ENCODE measurements at regions not wholly inside any gene's neighbourhood (a gene's known extent, or its start where the extent isn't known, plus 50 kb on each side); places are given as distances from the start of the nearest gene placed in this dataset.
A peak's percentile ranks its signal among the peaks of the same experiment; 100 is the strongest.
"Not testable (repeated sequence)": the region's sequence is repeated elsewhere in the genome, so short reads cannot be mapped to it uniquely, and the experiment has no call there.

DNA sequence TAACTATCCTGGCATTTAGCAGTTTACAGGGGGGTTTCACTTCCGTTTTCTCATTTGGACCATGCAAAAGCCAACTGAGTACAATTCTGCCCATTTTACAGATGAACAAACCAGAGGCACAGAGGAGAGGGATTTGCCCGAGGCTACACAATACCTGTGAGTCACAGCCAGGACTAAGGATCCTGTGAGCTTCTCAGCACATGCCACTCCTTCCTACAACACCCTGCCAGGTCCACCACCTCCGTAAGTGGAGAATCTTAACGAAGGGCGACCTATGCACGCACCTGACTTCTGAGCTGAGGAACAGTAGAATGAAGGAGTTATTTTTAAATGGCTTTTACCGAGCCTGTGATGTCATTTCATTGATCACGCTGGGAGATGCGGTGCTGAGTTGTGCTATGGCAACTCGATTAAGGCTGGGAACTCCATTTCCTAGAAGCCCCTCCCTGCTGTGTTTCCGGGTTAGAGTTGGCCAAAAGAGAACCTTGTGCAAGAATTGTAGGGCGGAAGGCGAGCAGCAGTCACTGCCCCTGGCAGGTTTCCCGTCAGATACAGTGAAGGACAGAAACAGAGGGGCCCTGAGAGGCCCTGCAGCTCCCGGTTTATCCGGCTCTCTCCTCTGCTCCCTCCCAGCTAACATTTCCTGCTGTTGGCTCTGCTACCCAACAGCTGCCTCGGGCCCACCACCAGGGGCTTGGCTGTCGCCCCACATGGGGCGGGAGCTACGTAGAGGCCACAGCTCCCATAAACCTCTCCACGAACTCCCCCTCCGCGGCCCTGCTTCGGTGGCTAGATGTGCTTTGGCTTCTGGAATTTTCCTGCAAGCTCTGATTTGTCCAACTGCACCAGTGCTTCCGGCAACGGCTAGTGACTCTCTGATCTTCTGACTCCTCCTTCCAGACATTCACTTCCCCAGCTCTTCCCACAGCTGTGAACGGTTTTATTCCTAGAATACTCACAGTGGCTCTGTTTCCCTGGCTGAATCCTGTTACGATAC, 75.1 kb upstream of the USP9X start:
- peak; percentile 59 to 66 for DNase-seq

DNA sequence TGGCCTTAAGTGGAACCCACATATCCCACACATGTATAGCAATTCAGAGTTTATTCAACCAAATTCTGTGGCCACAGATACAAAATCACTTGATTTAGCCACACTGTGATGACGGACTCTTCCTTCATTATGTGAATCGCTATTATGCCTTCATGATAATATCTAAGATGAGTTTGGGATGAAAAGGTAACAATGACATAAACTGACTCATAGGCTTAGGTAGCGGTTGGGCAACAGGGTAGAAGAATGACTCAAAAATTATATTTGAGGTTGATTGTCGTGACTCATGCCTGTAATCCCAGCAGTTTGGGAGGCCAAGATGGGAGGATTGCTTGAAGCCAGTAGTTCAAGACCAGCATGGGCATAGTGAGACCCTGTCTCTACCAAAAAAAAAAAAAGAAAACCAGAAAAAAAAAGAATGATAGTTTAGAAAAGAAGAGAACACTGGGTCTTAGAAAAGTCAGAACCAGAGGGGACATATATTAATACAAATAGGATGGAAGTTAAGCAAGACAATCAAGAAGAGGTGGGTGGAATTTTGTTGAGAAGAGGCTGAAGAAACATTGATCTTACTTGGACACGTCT, 70.4 kb upstream of the USP9X start:
- DNase-seq = no peak

DNA sequence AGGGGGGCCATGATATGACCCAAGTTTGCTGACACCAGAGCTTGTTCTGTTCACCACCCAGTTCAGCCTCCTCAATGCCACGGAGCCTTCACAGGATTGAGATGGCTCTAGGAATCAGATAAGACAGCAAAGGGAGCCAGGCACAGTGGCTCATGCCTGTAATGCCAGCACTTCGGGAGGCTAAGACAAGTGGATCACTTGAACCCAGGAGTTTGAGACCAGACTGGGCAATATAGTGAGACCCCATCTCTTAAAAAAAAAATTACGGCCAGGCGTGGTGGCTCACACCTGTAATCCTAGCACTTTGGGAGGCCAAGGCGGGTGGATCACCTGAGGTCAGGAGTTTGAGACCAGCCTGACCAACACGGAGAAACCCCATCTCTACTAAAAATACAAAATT, 67.5 kb upstream of the USP9X start:
- DNase-seq = not testable (repeated sequence)

DNA sequence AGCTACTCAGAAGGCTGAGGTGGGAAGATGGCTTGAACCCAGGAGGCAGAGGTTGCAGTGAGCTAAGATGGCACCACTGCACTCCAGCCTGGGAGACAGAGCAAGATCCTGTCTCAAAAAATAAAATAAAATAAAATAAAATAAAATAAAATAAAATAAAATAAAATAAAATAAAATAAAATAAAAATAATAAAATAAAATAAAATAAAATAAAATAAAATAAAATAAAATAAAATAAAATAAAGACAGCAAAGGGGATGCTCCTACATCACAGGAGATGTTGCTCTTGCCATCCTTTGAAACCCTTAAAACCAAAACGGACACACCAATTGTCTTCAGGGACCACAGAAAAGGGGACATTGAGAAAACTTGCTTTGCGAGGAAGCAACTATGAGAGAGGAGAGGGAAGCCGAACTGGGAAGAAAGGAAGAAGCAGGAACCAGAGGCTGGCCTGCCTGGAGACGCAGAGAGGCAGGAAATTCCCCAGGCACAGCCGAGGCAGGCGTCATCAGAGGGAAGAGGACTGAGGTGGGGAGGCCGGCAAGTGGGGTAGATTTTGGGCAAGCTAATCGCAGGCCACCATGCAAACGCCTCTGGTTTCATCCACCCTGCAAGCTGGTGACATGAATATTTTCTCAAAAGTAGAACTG, 66.7 kb upstream of the USP9X start:
- DNase-seq = not testable (repeated sequence)

DNA sequence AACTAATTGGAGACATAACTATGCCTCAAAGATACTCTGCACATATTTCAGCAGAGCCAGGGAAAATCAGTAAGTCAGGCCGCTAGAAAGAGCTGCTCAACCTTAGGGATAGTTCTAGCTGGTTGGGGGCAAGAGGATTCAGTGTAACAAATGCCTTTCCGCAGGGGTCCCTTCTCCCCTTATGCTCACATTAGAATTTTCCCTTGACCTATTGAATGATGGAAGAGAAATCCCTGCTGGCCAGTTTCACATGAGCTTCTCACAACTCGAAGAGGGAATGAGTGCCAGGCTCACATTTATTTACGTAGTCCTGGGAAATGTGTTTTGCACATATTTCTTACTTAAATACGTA, 66.2 kb upstream of the USP9X start:
- no peak for DNase-seq

DNA sequence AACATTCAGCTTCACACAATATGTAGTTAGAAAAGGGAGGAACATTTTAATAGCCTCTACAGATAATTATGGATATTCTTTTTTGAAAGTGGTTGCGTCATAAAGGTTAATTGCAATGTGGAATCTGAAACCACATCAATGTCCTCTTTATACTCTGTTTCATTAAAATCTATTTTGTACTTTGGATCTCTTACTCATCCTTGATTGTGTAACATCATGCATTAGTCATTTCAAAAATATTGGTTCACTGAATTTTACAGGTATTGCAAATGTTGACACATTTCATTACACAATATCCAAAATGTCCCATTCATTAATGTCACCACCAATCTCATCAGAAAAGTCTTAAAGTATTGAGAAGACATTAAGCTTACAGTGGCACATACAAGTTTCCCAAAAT, 62.7 kb upstream of the USP9X start:
- DNase-seq = no peak

DNA sequence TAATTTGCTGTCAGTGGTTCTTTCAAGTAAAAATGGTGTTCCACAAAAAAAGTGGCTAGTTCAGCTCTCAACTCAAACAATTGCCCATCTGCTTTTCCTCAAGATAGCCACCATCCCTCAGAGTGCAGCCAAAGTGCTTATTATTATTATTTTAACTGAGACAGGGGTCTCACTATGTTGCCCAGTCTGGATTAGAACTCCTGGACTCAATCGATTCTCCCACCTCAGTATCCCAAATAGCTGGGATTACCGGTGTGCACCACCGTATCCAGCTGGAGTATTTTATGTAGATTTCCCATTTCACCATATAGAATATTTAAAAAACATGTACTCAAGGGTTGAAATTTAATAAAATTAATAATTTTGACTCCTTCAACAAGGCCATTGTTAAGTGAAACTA, 62.1 kb upstream of the USP9X start:
- DNase-seq = no peak

DNA sequence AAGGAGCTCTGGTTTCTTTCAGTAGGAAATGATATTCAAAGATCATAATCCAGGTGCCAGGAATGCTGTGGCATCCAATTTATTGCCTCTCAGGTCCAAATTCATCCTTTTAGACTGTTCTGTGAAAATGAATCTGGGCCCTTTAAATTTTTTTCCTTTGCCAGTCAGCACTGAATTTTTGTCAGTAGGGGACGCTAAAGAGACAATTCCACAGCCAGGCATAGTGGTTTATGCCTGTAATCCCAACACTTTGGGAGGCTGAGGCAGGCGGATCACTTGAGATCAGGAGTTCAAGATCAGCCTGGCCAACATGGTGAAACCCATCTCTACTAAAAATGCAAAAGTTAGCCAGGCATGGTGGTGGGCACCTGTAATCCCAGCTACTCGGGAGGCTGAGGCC, 60.9 kb upstream of the USP9X start:
- DNase-seq = not testable (repeated sequence)

DNA sequence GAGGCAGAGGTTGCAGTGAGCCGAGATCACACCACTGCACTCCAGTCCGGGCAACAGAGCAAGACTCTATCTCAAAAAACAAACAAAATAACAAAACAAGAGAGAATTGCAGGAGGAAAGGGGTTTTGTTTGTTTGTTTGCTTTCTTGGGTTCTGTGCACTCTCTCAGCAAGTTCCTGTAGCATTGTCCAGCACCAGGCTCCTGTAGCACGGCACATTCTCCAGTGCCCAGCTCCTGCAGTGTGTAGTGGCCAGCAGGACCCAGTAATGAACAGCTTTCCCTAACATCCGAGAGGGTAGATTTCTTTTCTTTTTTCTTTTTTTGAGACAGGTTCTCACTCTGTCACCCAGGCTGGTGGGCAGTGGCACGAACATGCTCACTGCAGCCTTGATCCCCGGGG, 60.5 kb upstream of the USP9X start:
- DNase-seq = no peak

DNA sequence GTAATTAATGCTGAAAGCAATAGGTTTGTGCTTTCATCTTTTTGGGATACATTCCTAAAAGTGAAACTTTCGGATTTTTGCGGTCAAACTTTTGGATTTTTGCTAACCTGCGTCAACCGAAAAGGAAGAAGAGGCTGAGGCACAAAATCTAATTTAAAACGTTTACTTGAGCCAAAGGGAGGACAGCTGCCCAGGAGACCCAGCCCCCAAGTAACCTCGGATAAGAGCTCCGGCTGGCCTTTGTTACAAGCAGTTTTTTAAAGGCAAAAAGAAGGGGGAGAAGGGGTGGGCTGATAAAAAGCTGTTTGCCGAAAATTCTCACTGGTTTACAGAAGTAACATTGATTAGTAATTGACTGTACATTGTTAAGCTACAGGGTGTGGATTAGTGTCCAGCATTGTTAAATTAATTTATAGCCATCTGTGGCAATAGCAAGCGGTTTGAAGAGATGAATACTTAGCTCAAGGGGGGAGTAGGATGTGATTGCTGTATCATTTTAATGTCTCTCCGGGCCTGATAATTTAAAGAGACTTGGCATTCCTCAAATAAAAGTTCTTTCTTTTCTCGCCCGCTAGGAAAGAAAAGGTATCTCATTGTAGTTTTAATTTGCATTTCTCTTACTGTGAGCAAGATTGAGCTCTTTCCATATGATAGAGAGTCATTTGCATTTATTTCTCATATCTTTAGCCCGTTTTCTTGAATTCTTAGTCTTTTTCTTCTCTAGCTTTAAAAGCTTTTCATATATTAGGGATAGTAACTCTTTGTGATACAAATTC, 59.1 kb upstream of the USP9X start:
- DNase-seq = no peak

DNA sequence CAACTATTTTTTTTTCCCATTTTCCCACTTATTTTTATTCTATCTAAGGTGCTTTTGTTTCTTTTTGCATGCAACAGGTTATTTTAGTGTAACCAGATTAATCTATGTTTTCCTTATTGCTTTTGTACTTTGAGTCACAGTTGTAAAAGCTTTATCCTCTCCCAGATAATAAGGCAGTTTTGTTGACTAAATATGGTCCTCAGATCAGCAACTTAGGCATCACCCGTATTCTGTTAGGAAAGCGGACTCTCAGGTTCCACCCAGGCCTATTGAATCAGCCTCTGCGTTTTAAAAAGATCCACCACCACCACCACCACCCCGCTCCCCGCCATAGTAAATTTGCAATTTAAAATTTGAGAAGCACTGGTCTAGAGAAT, 58.6 kb upstream of the USP9X start:
- no peak for DNase-seq

DNA sequence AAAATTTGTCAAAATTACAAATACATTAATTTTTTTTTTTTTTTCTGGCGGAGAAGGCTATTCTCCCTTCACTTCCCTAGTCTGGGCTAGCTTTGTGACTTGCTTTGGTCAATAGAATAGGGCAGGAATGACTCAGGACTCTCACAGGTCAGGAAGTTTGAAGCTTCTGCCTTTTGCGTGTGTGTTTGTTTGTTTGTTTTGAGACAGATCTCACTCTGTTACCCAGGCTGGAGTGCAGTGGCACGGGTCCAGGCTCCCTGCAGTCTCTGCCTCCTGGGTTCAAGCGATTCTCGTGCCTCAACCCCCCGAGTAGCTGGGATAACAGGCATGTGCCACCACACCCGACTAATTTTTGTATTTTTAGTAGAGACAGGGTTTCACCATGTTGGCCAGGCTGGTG, 55.9 kb upstream of the USP9X start:
- no peak for DNase-seq

DNA sequence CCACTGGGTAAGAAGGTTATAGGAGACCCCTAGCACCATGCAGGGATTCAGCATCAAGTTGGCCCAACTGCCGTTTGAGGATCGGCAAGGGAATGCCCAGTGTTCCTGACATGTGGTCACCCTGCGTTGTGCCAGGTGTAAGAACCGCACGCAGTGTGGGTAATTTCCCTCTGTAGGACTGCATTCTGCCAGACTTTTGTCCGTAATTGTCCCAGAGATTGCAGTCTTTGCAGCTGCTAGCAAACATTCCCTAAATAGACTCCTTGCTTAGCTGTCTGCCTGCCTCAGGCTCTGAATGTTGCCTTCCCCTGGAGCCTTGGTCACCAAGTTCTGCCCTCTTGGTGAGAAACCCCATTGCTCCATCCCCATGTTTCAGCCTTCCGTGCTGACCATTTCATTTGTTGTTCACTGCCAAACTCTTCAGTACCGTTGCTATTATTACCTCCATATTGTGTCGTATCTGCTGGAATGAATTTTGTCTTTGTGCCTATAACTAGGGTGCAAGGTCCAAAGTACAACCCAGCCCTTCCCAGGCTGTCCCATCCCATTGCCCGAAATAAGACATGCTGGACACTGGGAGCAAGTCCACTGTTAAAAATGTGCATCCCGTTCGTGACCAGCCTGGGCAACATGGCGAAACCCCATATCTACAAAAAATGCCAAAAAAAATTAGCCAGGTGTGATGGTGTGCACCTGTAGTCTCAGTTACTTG, 53.8 kb upstream of the USP9X start:
- DNase-seq = no peak

DNA sequence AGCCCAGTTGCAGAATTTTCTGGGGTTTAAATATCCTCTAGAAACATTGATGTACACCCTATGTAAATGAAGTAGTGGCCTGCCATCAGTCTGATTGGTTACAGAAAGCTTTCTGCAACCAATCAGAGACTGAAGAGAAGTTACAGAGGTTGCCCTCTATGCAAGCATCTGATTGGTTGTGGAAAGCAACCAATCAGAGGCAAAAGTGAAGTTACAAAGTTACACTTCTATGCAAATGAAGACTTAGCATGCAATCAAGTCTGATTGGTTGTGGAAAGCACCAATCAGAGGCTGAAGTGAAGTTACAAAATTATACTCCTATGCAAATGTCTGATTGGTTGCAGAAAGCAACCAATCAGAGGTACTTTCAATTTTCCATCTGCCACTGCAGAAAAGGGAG, 51.9 kb upstream of the USP9X start:
- DNase-seq = no peak

DNA sequence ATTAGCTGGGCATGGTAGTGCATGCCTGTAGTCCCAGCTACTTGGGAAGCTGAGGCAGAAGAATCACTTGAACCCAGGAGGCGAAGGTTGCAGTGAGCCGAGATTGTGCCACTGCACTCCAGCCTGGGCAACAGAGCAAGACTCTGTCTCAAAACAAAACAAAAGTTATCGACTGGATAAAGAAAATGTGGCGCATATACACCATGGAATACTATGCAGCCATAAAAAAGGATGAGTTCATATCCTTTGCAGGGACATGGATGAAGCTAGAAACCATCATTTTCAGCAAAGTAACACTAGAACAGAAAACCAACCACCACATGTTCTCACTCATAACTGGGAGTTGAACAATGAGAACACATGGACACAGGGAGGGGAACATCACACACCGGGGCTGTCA, 50.3 kb upstream of the USP9X start:
- DNase-seq = not testable (repeated sequence)
